WTC11 (cell line): ENCODE measurements at regions not wholly inside any gene's neighbourhood (a gene's known extent, or its start where the extent isn't known, plus 50 kb on each side); places are given as distances from the start of the nearest gene placed in this dataset.

Source experiments
- ATAC-seq: fragments of 200-7000 bp; cut with Tn5 transposase; 2 replicates; pipeline ENCODE4 v1.10.0; 2021; ENCODE audit warnings: mild to moderate bottlenecking, moderate library complexity
- CTCF ChIA-PET: fragments of 300-600 bp; sonication (Branson Sonifier 250); formaldehyde crosslinking; loops from one replicate; lab custom pipeline; 2021; ENCODE audit warnings: antibody characterized with exemption; lab: Charles Lee
- POLR2A ChIA-PET: fragments of 350-600 bp; sonication (Branson Sonifier 250); formaldehyde crosslinking; loops from one replicate; lab custom pipeline; 2021; ENCODE audit warnings: antibody characterized with exemption; lab: Charles Lee
- DNase-seq: peaks from one replicate; pipeline ENCODE4 v3.0.0; 2021; ENCODE audit warnings: low spot score
- H3K27ac Mint-ChIP-seq: 2 replicates; pipeline ENCODE4 v1.8.0; 2021; ENCODE audit warnings: mixed read lengths
- H3K27me3 Mint-ChIP-seq: 2 replicates; pipeline ENCODE4 v1.8.0; 2021; ENCODE audit warnings: low read depth, mild to moderate bottlenecking, moderate library complexity, mixed read lengths
- H3K36me3 Mint-ChIP-seq: 2 replicates; pipeline ENCODE4 v1.8.0; 2021; ENCODE audit warnings: mixed read lengths
- H3K4me1 Mint-ChIP-seq: 2 replicates; pipeline ENCODE4 v1.8.0; 2022; ENCODE audit warnings: mixed read lengths
- H3K4me3 Mint-ChIP-seq: 2 replicates; pipeline ENCODE4 v1.8.0; 2021; ENCODE audit warnings: mild to moderate bottlenecking, moderate library complexity, mixed read lengths
- H3K9me3 Mint-ChIP-seq: 2 replicates; pipeline ENCODE4 v1.8.0; 2021; ENCODE audit warnings: mixed read lengths
- CREB1 ChIP-seq: sonication (generic); formaldehyde crosslinking; IDR thresholded peaks from 2 replicates; pipeline ENCODE4 v1.8.0; 2023; ENCODE audit warnings: mild to moderate bottlenecking, missing genetic modification reagents
- FOXJ3 ChIP-seq: sonication (generic); formaldehyde crosslinking; IDR thresholded peaks from 2 replicates; pipeline ENCODE4 v1.9.0; 2021; ENCODE audit warnings: missing genetic modification reagents, mild to moderate bottlenecking, borderline replicate concordance
- HMGA2 ChIP-seq: fragments of 250-450 bp; sonication (Bioruptor Pico); IDR thresholded peaks from 2 replicates; pipeline ENCODE4 v1.4.0; 2021; ENCODE audit warnings: mild to moderate bottlenecking, moderate library complexity
- JAZF1 ChIP-seq: fragments of 250-450 bp; sonication (Bioruptor Pico); IDR thresholded peaks from 2 replicates; pipeline ENCODE4 v1.9.0; 2021; ENCODE audit warnings: moderate library complexity, mild to moderate bottlenecking, inconsistent platforms
- KAT7 ChIP-seq: sonication (generic); formaldehyde crosslinking; IDR thresholded peaks from 2 replicates; pipeline ENCODE4 v1.8.1; 2023; ENCODE audit warnings: missing genetic modification reagents, mild to moderate bottlenecking, borderline replicate concordance
- MXD4 ChIP-seq: fragments of 250-450 bp; sonication (Bioruptor Pico); IDR thresholded peaks from 2 replicates; pipeline ENCODE4 v1.8.0; 2021; ENCODE audit warnings: mild to moderate bottlenecking, moderate library complexity, borderline replicate concordance
- NFE2L1 ChIP-seq: sonication (generic); formaldehyde crosslinking; IDR thresholded peaks from 2 replicates; pipeline ENCODE4 v1.8.1; 2023; ENCODE audit warnings: missing genetic modification reagents
- NR1H2 ChIP-seq: sonication (generic); formaldehyde crosslinking; IDR thresholded peaks from 2 replicates; pipeline ENCODE4 v1.9.0; 2021; ENCODE audit warnings: mild to moderate bottlenecking, moderate library complexity, missing genetic modification reagents
- SMAD3 ChIP-seq: sonication (generic); formaldehyde crosslinking; IDR thresholded peaks from 2 replicates; pipeline ENCODE4 v1.8.0; 2022; ENCODE audit warnings: missing genetic modification reagents, mild to moderate bottlenecking, borderline replicate concordance
- SMAD4 ChIP-seq: sonication (generic); formaldehyde crosslinking; IDR thresholded peaks from 2 replicates; pipeline ENCODE4 v1.8.0; 2022; ENCODE audit warnings: mild to moderate bottlenecking, missing genetic modification reagents
- ZNF138 ChIP-seq: sonication (generic); formaldehyde crosslinking; conservative IDR thresholded peaks from 2 replicates; pipeline ENCODE4 v1.8.1; 2022; ENCODE audit warnings: mild to moderate bottlenecking, moderate library complexity, missing genetic modification reagents
- ZNF423 ChIP-seq: fragments of 250-450 bp; sonication (Bioruptor Pico); IDR thresholded peaks from 2 replicates; pipeline ENCODE4 v2.1.2; 2022; ENCODE audit warnings: mild to moderate bottlenecking, moderate library complexity
- ZNF512 ChIP-seq: sonication (generic); formaldehyde crosslinking; IDR thresholded peaks from 2 replicates; pipeline ENCODE4 v1.8.1; 2022; ENCODE audit warnings: missing genetic modification reagents, borderline replicate concordance
- TF ChIP-seq, protein P1 (sequence below): sonication (generic); formaldehyde crosslinking; IDR thresholded peaks from 2 replicates; pipeline ENCODE4 v1.8.1; 2023; ENCODE audit warnings: mild to moderate bottlenecking, missing genetic modification reagents, borderline replicate concordance
- TF ChIP-seq, protein P2 (sequence below): sonication (generic); formaldehyde crosslinking; IDR thresholded peaks from 2 replicates; pipeline ENCODE4 v1.8.1; 2023; ENCODE audit warnings: mild to moderate bottlenecking, missing genetic modification reagents, moderate library complexity
- TF ChIP-seq, protein P3 (sequence below): fragments of 250-450 bp; sonication (Bioruptor Pico); IDR thresholded peaks from 2 replicates; pipeline ENCODE4 v1.9.0; 2021; ENCODE audit warnings: mild to moderate bottlenecking, borderline replicate concordance
- TF ChIP-seq, protein P4 (sequence below): sonication (generic); formaldehyde crosslinking; IDR thresholded peaks from 2 replicates; pipeline ENCODE4 v1.8.1; 2022; ENCODE audit warnings: low read depth, missing genetic modification reagents, borderline replicate concordance

GRCh38 chr4:119697887-119698393, 69.3 kb upstream of the PDE5A start:
- CTCF ChIA-PET: no interaction called here

DNA sequence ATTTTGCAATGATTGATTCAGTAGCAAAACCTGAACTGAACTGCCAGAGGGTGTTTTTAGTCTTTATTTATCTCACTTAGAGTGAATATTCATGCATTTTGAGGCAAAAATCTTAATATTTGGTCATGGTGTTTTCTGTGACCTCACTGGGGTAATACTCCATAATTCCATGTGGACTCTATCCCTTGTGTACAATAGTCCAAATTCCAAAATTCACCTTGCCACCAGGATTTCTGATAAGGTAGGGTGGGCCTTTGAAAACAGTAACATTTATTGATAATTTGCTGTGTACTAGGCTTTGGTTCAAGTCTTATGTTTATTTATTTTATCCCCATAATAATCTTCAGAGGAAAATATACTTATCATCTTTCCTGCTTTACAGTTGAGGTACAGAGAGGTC, 68.4 kb upstream of the PDE5A start:
- CTCF ChIA-PET: no interaction called here
- peaks cover under 1% of the 10 kb centered on the region; the same call in 1 of the 2 replicates for H3K9me3 Mint-ChIP-seq
- no peak overlapping the region for H3K27ac Mint-ChIP-seq
- H3K4me1 Mint-ChIP-seq: no peaks in the 10 kb centered on the region
- no peak for ATAC-seq
- no peaks in the 10 kb centered on the region for H3K27me3 Mint-ChIP-seq
- no peak overlapping the region for H3K4me3 Mint-ChIP-seq
- POLR2A ChIA-PET: no interaction called here
- no peaks in the 10 kb centered on the region for H3K36me3 Mint-ChIP-seq
- no peak for DNase-seq
- no peak for TF ChIP-seq NFE2L1 (CRISPR knock-in tag)
- TF ChIP-seq, protein P1, sequence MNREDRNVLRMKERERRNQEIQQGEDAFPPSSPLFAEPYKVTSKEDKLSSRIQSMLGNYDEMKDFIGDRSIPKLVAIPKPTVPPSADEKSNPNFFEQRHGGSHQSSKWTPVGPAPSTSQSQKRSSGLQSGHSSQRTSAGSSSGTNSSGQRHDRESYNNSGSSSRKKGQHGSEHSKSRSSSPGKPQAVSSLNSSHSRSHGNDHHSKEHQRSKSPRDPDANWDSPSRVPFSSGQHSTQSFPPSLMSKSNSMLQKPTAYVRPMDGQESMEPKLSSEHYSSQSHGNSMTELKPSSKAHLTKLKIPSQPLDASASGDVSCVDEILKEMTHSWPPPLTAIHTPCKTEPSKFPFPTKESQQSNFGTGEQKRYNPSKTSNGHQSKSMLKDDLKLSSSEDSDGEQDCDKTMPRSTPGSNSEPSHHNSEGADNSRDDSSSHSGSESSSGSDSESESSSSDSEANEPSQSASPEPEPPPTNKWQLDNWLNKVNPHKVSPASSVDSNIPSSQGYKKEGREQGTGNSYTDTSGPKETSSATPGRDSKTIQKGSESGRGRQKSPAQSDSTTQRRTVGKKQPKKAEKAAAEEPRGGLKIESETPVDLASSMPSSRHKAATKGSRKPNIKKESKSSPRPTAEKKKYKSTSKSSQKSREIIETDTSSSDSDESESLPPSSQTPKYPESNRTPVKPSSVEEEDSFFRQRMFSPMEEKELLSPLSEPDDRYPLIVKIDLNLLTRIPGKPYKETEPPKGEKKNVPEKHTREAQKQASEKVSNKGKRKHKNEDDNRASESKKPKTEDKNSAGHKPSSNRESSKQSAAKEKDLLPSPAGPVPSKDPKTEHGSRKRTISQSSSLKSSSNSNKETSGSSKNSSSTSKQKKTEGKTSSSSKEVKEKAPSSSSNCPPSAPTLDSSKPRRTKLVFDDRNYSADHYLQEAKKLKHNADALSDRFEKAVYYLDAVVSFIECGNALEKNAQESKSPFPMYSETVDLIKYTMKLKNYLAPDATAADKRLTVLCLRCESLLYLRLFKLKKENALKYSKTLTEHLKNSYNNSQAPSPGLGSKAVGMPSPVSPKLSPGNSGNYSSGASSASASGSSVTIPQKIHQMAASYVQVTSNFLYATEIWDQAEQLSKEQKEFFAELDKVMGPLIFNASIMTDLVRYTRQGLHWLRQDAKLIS (CRISPR knock-in tag): no peak
- no peak for TF ChIP-seq ZNF138 (CRISPR knock-in tag)
- TF ChIP-seq ZNF423: no peak
- no peak for TF ChIP-seq ZNF512 (CRISPR knock-in tag)
- TF ChIP-seq, protein P2, sequence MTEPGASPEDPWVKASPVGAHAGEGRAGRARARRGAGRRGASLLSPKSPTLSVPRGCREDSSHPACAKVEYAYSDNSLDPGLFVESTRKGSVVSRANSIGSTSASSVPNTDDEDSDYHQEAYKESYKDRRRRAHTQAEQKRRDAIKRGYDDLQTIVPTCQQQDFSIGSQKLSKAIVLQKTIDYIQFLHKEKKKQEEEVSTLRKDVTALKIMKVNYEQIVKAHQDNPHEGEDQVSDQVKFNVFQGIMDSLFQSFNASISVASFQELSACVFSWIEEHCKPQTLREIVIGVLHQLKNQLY (CRISPR knock-in tag): no peak
- TF ChIP-seq MXD4 (CRISPR knock-in tag): no peak
- no peak for TF ChIP-seq NR1H2
- no peak for TF ChIP-seq FOXJ3 (CRISPR knock-in tag)
- no peak for TF ChIP-seq CREB1 (CRISPR knock-in tag)
- TF ChIP-seq, protein P3, sequence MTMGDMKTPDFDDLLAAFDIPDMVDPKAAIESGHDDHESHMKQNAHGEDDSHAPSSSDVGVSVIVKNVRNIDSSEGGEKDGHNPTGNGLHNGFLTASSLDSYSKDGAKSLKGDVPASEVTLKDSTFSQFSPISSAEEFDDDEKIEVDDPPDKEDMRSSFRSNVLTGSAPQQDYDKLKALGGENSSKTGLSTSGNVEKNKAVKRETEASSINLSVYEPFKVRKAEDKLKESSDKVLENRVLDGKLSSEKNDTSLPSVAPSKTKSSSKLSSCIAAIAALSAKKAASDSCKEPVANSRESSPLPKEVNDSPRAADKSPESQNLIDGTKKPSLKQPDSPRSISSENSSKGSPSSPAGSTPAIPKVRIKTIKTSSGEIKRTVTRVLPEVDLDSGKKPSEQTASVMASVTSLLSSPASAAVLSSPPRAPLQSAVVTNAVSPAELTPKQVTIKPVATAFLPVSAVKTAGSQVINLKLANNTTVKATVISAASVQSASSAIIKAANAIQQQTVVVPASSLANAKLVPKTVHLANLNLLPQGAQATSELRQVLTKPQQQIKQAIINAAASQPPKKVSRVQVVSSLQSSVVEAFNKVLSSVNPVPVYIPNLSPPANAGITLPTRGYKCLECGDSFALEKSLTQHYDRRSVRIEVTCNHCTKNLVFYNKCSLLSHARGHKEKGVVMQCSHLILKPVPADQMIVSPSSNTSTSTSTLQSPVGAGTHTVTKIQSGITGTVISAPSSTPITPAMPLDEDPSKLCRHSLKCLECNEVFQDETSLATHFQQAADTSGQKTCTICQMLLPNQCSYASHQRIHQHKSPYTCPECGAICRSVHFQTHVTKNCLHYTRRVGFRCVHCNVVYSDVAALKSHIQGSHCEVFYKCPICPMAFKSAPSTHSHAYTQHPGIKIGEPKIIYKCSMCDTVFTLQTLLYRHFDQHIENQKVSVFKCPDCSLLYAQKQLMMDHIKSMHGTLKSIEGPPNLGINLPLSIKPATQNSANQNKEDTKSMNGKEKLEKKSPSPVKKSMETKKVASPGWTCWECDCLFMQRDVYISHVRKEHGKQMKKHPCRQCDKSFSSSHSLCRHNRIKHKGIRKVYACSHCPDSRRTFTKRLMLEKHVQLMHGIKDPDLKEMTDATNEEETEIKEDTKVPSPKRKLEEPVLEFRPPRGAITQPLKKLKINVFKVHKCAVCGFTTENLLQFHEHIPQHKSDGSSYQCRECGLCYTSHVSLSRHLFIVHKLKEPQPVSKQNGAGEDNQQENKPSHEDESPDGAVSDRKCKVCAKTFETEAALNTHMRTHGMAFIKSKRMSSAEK (CRISPR knock-in tag): no peak
- no peak for TF ChIP-seq HMGA2
- TF ChIP-seq SMAD4 (CRISPR knock-in tag): no peak
- no peak for TF ChIP-seq SMAD3 (CRISPR knock-in tag)

More at GRCh38 chr4:119697887-119698393, 69.3 kb upstream of the PDE5A start:
- no peaks in the 10 kb centered on the region for H3K4me1 Mint-ChIP-seq
- H3K4me3 Mint-ChIP-seq: no peak overlapping the region
- no peaks in the 10 kb centered on the region for H3K9me3 Mint-ChIP-seq
- H3K36me3 Mint-ChIP-seq: no peaks in the 10 kb centered on the region
- DNase-seq (no peak), ATAC-seq (no peak)
- H3K27me3 Mint-ChIP-seq: no peaks in the 10 kb centered on the region
- H3K27ac Mint-ChIP-seq: no peak overlapping the region
- no peak for TF ChIP-seq KAT7 (CRISPR knock-in tag)
- TF ChIP-seq ZNF423: no peak
- TF ChIP-seq, protein P4, sequence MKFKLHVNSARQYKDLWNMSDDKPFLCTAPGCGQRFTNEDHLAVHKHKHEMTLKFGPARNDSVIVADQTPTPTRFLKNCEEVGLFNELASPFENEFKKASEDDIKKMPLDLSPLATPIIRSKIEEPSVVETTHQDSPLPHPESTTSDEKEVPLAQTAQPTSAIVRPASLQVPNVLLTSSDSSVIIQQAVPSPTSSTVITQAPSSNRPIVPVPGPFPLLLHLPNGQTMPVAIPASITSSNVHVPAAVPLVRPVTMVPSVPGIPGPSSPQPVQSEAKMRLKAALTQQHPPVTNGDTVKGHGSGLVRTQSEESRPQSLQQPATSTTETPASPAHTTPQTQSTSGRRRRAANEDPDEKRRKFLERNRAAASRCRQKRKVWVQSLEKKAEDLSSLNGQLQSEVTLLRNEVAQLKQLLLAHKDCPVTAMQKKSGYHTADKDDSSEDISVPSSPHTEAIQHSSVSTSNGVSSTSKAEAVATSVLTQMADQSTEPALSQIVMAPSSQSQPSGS: no peak
- no peak for TF ChIP-seq JAZF1
- POLR2A ChIA-PET: interaction anchor here (0.6 kb wide), 1 partner anchor 75 kb away, joined by 3 read pairs; no protein-coding TSS in a partner anchor
